Bronchial epithelial cell (primary cell): ENCODE measurements at regions not wholly inside any gene's neighbourhood (a gene's known extent, or its start where the extent isn't known, plus 50 kb on each side); places are given as distances from the start of the nearest gene placed in this dataset.
"Not testable (repeated sequence)": the region's sequence is repeated elsewhere in the genome, so short reads cannot be mapped to it uniquely, and the experiment has no call there.

ENCODE experiments used
- DNase-seq: peaks from one replicate; pipeline ENCODE4 v3.0.0-alpha.2; 2010; ENCODE audit warnings: low read depth
- FAIRE-seq: peaks from 2 replicates; lab custom pipeline; 2011; peaks lifted over from hg19 to GRCh38; lab: Jason Lieb, UNC
- H3K27me3 ChIP-seq: 2 replicates; pipeline ENCODE4 v1.5.1; 2011; ENCODE audit warnings: low read length; ENCODE audit not compliant: control insufficient read depth, insufficient read depth
- H3K36me3 ChIP-seq: 2 replicates; pipeline ENCODE4 v1.5.1; 2011; ENCODE audit warnings: low read length; ENCODE audit not compliant: control insufficient read depth, insufficient read depth
- H3K4me3 ChIP-seq: 2 replicates; pipeline ENCODE4 v1.5.1; 2011; ENCODE audit warnings: mild to moderate bottlenecking, low read depth, low read length, control low read depth
- TF ChIP-seq, protein P1 (sequence below): IDR thresholded peaks from 2 replicates; pipeline ENCODE4 v1.5.1; 2011; ENCODE audit warnings: mild to moderate bottlenecking, moderate library complexity, low read length, control low read depth, inconsistent platforms; ENCODE audit not compliant: insufficient read depth, severe bottlenecking

DNA sequence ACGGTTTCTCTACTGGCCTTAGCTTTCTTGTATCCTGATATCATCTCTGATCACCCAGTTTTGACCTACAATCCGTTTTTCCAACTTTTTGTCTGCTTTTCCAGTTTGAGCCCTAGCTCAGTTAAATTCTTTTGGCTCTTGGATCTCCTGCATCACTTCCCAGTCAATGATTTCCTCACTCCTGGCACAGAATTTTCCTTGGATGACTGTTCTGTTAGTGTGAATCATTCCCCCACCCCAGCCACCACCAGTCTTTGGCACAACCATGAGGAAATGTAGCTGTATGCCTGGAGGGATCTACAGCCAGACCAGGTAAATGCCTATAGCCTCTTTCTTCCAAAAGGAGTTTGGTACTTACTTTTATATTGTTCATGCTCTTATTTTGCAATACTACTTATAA is 187.2 kb upstream of the PTGFR start:
- H3K27me3 ChIP-seq: no peaks in the 10 kb centered on the region
- DNase-seq (peak; percentile 98), FAIRE-seq (peak; percentile 80)
- no peaks in the 10 kb centered on the region for H3K36me3 ChIP-seq
- TF ChIP-seq, protein P1, sequence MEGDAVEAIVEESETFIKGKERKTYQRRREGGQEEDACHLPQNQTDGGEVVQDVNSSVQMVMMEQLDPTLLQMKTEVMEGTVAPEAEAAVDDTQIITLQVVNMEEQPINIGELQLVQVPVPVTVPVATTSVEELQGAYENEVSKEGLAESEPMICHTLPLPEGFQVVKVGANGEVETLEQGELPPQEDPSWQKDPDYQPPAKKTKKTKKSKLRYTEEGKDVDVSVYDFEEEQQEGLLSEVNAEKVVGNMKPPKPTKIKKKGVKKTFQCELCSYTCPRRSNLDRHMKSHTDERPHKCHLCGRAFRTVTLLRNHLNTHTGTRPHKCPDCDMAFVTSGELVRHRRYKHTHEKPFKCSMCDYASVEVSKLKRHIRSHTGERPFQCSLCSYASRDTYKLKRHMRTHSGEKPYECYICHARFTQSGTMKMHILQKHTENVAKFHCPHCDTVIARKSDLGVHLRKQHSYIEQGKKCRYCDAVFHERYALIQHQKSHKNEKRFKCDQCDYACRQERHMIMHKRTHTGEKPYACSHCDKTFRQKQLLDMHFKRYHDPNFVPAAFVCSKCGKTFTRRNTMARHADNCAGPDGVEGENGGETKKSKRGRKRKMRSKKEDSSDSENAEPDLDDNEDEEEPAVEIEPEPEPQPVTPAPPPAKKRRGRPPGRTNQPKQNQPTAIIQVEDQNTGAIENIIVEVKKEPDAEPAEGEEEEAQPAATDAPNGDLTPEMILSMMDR: no peak
- no peak overlapping the region for H3K4me3 ChIP-seq

DNA sequence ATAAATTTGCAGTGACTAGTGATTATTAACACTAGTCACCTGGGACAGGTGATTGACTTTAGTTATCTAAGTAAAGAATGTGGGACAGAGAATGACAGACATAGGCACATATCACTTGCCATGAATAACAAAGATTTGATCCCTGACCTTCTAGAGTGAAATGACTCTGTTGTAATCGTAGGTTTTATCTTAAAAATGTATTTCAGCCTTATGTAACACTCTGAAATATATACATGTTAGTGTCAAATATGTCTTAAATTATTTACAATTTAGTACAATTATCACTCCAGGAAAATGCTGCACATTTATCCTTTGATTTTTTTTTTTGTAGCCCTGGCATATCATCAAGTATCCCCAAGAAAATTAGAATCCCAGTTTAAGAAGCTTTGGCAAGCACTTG is 186.4 kb upstream of the PTGFR start:
- peak; percentile 3 for DNase-seq
- Histone ChIP-seq H3K27me3 (no peaks in the 10 kb centered on the region), H3K4me3 (no peak overlapping the region), H3K36me3 (no peaks in the 10 kb centered on the region)
- FAIRE-seq: no peak
- TF ChIP-seq, protein P1: no peak

DNA sequence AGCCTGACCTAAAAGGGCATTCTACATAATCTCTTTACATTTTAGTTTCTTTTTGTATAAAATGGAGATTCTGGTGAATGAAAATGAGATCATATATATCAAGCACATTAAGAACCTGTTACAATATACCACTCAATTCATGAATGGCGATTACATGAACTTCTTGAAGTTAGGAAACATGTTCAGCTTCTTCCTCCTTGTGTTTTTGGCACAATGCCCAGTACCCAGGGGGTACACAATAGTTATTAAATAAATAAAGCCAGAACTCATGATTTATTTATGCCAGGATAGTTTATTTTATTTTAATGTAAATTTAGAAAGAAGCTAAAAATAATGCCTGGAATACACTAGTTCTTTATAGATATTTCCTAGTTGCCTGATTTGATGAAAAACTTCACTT is 186.0 kb upstream of the PTGFR start:
- Histone ChIP-seq H3K27me3 (no peaks in the 10 kb centered on the region), H3K36me3 (no peaks in the 10 kb centered on the region), H3K4me3 (no peak overlapping the region)
- FAIRE-seq: no peak
- DNase-seq: no peak
- TF ChIP-seq, protein P1: no peak

DNA sequence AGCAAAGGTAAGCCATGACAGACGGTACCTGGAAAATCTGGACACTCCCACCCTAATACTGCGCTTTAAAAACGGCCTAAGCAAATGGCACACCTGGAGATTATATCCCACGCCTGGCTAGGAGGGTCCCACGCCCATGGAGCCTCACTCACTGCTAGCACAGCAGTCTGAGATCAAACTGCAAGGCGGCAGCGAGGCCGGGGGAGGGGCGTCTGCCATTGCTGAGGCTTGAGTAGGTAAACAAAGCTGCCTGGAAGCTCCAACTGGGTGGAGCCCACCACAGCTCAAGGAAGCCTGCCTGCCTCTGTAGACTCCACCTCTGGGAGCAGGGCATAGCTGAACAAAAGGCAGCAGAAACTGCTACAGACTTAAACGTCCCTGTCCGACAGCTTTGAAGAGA is 180.5 kb upstream of the PTGFR start:
- H3K27me3 ChIP-seq, H3K4me3 ChIP-seq, H3K36me3 ChIP-seq, FAIRE-seq, DNase-seq: not testable (repeated sequence)

DNA sequence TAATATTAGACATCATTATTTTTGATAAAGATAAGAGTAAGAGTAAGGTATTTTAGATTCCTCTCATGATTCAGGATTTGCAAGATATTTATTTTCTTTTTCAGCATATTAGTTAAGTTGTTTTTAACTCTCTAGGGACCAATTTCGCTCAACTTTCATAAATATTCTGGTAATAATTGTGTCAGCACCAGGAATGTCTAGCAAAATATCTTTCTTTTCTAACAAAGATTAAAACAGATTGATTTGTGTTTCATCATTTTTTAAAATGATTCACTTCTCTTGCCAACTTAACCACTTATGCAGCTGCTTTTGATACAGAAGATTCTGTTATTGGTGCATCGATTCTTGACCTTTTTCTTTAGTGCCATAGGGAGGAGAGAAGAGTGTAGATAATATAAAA is 172.8 kb upstream of the PTGFR start:
- H3K27me3 ChIP-seq: no peaks in the 10 kb centered on the region
- no peak overlapping the region for H3K4me3 ChIP-seq
- TF ChIP-seq, protein P1: no peak
- DNase-seq (no peak), FAIRE-seq (no peak)
- H3K36me3 ChIP-seq: no peaks in the 10 kb centered on the region

DNA sequence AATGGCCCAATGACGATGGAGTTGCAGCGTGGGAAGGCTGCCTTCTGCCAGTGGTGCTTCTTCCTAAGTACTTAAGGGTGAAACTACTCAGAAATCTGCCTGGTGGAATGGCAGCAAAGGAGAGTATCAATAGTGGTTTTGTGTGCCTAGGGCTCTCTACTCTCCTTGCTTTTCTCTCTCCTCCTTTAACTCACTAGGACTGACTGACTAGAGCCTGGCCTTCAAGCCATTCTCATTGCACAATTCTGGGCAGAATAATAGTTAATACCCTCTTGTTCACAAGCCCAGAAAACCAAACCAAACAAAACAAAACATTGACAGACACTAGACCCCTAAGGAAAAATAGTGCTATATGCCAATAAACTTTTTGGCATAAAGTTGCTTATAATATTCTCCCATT is 171.2 kb upstream of the PTGFR start:
- H3K4me3 ChIP-seq: no peak overlapping the region
- no peak for FAIRE-seq
- H3K27me3 ChIP-seq: no peaks in the 10 kb centered on the region
- H3K36me3 ChIP-seq: no peaks in the 10 kb centered on the region
- DNase-seq: no peak
- TF ChIP-seq, protein P1: no peak
